MM.1S (cell line): ENCODE measurements at regions not wholly inside any gene's neighbourhood (a gene's known extent, or its start where the extent isn't known, plus 50 kb on each side); places are given as distances from the start of the nearest gene placed in this dataset.

Source experiments
- EZH2 ChIP-seq: fragments of 300-600 bp; sonication (generic); optimal IDR thresholded peaks from 2 replicates; pipeline ENCODE3; 2017; ENCODE audit warnings: low read depth, mild to moderate bottlenecking, antibody characterized with exemption, low read length, mixed read lengths
- EZH2phosphoT487 ChIP-seq: fragments of 300-600 bp; sonication (generic); IDR thresholded peaks from 2 replicates; pipeline ENCODE4 v1.6.1; 2018; ENCODE audit warnings: antibody characterized with exemption, low read length
- TF ChIP-seq, protein P1 (sequence below): fragments of 300-600 bp; sonication (generic); IDR thresholded peaks from 2 replicates; pipeline ENCODE4 v1.5.1; 2016; ENCODE audit warnings: antibody characterized with exemption, low read length, mixed read lengths

DNA sequence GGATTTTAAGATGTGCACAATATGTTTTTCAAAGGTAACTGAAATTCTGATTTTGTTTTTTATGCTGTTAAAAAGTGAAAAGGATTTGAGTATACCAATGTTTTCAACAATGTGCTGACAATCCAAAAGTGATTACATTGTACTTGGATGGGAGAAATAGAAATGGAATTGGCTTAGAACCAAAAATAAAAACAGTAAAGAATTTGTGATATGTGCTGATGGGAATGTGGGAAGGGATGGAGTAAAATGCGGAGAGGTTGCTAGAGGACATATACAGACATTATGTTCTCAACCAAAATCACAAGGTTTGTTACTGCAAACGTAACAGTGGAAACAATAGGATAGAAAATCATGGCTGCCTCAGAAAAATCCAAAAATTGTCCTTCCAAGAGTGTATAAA, 279.3 kb upstream of the TENM4 start:
- TF ChIP-seq, protein P1, sequence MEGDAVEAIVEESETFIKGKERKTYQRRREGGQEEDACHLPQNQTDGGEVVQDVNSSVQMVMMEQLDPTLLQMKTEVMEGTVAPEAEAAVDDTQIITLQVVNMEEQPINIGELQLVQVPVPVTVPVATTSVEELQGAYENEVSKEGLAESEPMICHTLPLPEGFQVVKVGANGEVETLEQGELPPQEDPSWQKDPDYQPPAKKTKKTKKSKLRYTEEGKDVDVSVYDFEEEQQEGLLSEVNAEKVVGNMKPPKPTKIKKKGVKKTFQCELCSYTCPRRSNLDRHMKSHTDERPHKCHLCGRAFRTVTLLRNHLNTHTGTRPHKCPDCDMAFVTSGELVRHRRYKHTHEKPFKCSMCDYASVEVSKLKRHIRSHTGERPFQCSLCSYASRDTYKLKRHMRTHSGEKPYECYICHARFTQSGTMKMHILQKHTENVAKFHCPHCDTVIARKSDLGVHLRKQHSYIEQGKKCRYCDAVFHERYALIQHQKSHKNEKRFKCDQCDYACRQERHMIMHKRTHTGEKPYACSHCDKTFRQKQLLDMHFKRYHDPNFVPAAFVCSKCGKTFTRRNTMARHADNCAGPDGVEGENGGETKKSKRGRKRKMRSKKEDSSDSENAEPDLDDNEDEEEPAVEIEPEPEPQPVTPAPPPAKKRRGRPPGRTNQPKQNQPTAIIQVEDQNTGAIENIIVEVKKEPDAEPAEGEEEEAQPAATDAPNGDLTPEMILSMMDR, result no peak
- no peak for TF ChIP-seq EZH2
- TF ChIP-seq EZH2phosphoT487, result no peak
